H9 (cell line): ENCODE measurements at regions not wholly inside any gene's neighbourhood (a gene's known extent, or its start where the extent isn't known, plus 50 kb on each side); places are given as distances from the start of the nearest gene placed in this dataset.

Experiments used
- DNase-seq: peaks from one replicate; pipeline ENCODE4 v3.0.0-alpha.2; 2017
- H2AFZ ChIP-seq: one replicate; pipeline ENCODE4 v1.6.1; 2013; ENCODE audit warnings: mild to moderate bottlenecking, low read length, control low read depth, moderate library complexity
- H2AK5ac ChIP-seq: 2 replicates; pipeline ENCODE4 v1.6.1; 2013; ENCODE audit warnings: low read length, control low read depth, mixed read lengths; ENCODE audit not compliant: insufficient read length
- H2BK120ac ChIP-seq: one replicate; pipeline ENCODE4 v1.6.1; 2013; ENCODE audit warnings: low read depth, mild to moderate bottlenecking, low read length, control low read depth, inconsistent platforms; ENCODE audit not compliant: poor library complexity, severe bottlenecking
- H2BK12ac ChIP-seq: 2 replicates; pipeline ENCODE4 v1.6.1; 2013; ENCODE audit warnings: low read length, control low read depth, mixed read lengths, low read depth; ENCODE audit not compliant: insufficient read length
- H2BK15ac ChIP-seq: 2 replicates; pipeline ENCODE4 v1.6.1; 2013; ENCODE audit warnings: low read depth, low read length, control low read depth
- H2BK20ac ChIP-seq: one replicate; pipeline ENCODE4 v1.6.1; 2013; ENCODE audit warnings: low read depth, mild to moderate bottlenecking, low read length, control low read depth, inconsistent platforms; ENCODE audit not compliant: poor library complexity, severe bottlenecking
- H2BK5ac ChIP-seq: 2 replicates; pipeline ENCODE4 v1.6.1; 2013; ENCODE audit warnings: low read length, control low read depth, mixed read lengths; ENCODE audit not compliant: insufficient read length
- H3K14ac ChIP-seq: 2 replicates; pipeline ENCODE4 v1.6.1; 2013; ENCODE audit warnings: low read length, control low read depth; ENCODE audit not compliant: insufficient read depth
- H3K18ac ChIP-seq: 2 replicates; pipeline ENCODE4 v1.6.1; 2013; ENCODE audit warnings: low read depth, mild to moderate bottlenecking, mixed read lengths, low read length, control low read depth; ENCODE audit not compliant: insufficient read length
- H3K23ac ChIP-seq: 2 replicates; pipeline ENCODE4 v1.6.1; 2013; ENCODE audit warnings: low read length, control low read depth, mixed read lengths, low read depth; ENCODE audit not compliant: insufficient read length
- H3K23me2 ChIP-seq: 2 replicates; pipeline ENCODE4 v1.6.1; 2013; ENCODE audit warnings: low read depth, mild to moderate bottlenecking, mixed read lengths, low read length, control low read depth; ENCODE audit not compliant: insufficient read length, poor library complexity, severe bottlenecking
- H3K27ac ChIP-seq: 2 replicates; pipeline ENCODE4 v1.5.1; 2013; ENCODE audit warnings: low read length, control low read depth, mixed read lengths, low read depth; ENCODE audit not compliant: insufficient read length
- H3K27me3 ChIP-seq: 2 replicates; pipeline ENCODE4 v1.6.1; 2013; ENCODE audit warnings: low read length, control low read depth, inconsistent platforms; ENCODE audit not compliant: insufficient read depth
- H3K4ac ChIP-seq: 2 replicates; pipeline ENCODE4 v1.6.1; 2013; ENCODE audit warnings: low read depth, mild to moderate bottlenecking, control low read depth, inconsistent platforms, low read length, moderate library complexity
- H3K4me1 ChIP-seq: 2 replicates; pipeline ENCODE4 v1.6.1; 2013; ENCODE audit warnings: low read length, control low read depth, inconsistent platforms; ENCODE audit not compliant: insufficient read depth
- H3K4me2 ChIP-seq: 2 replicates; pipeline ENCODE4 v1.6.1; 2013; ENCODE audit warnings: low read length, control low read depth, mixed read lengths; ENCODE audit not compliant: insufficient read length, insufficient read depth
- H3K56ac ChIP-seq: 2 replicates; pipeline ENCODE4 v1.6.1; 2013; ENCODE audit warnings: low read depth, mild to moderate bottlenecking, mixed read lengths, low read length, control low read depth; ENCODE audit not compliant: insufficient read length
- H3K79me1 ChIP-seq: 2 replicates; pipeline ENCODE4 v1.6.1; 2013; ENCODE audit warnings: low read depth, mild to moderate bottlenecking, moderate library complexity, low read length, control low read depth, inconsistent platforms; ENCODE audit not compliant: insufficient read depth, poor library complexity, severe bottlenecking
- H3K79me2 ChIP-seq: 2 replicates; pipeline ENCODE4 v1.6.1; 2013; ENCODE audit warnings: low read length, control low read depth, inconsistent platforms; ENCODE audit not compliant: insufficient read depth
- H3K9ac ChIP-seq: 2 replicates; pipeline ENCODE4 v1.6.1; 2013; ENCODE audit warnings: low read length, control low read depth, mixed read lengths; ENCODE audit not compliant: insufficient read length; ENCODE audit errors: extremely low read depth
- H3K9me3 ChIP-seq: one replicate; pipeline ENCODE4 v1.6.1; 2013; ENCODE audit warnings: low read depth, low read length, inconsistent platforms; ENCODE audit not compliant: control insufficient read depth
- H3T11ph ChIP-seq: one replicate; pipeline ENCODE4 v1.6.1; 2013; ENCODE audit warnings: mild to moderate bottlenecking, low read length, control low read depth, inconsistent platforms
- H4K20me1 ChIP-seq: one replicate; pipeline ENCODE4 v1.6.1; 2013; ENCODE audit not compliant: control insufficient read depth, insufficient read length, insufficient read depth
- H4K5ac ChIP-seq: 2 replicates; pipeline ENCODE4 v1.6.1; 2013; ENCODE audit warnings: low read depth, mild to moderate bottlenecking, mixed read lengths, low read length, control low read depth; ENCODE audit not compliant: insufficient read length
- H4K8ac ChIP-seq: replicated peaks from 2 replicates; pipeline ENCODE4 v1.6.1; 2013; ENCODE audit warnings: low read length, control low read depth, mixed read lengths, low read depth; ENCODE audit not compliant: insufficient read length
- H4K91ac ChIP-seq: 2 replicates; pipeline ENCODE4 v1.6.1; 2013; ENCODE audit warnings: low read depth, mild to moderate bottlenecking, moderate library complexity, mixed read lengths, low read length, control low read depth; ENCODE audit not compliant: insufficient read length
- H3K27ac Mint-ChIP-seq, 3 experiments: 2 replicates in 2 of 3; 3 replicates in 1 of 3; pipeline ENCODE4 v1.8.0; 2020 to 2021; ENCODE audit warnings: mixed read lengths in 3 of 3, mild to moderate bottlenecking in 1 of 3, moderate library complexity in 1 of 3
- H3K27me3 Mint-ChIP-seq: 2 replicates; pipeline ENCODE4 v1.8.0; 2021; ENCODE audit warnings: low read depth, mild to moderate bottlenecking, moderate library complexity, mixed read lengths
- H3K36me3 Mint-ChIP-seq, 3 experiments: 2 replicates in 2 of 3; 3 replicates in 1 of 3; pipeline ENCODE4 v1.8.0; 2020 to 2021; ENCODE audit warnings: low read depth in 3 of 3, mixed read lengths in 3 of 3; ENCODE audit not compliant: insufficient read depth in 1 of 3
- H3K4me1 Mint-ChIP-seq, 2 experiments: 2 replicates each; pipeline ENCODE4 v1.8.0; 2020; ENCODE audit warnings: mixed read lengths in 2 of 2
- H3K4me3 Mint-ChIP-seq, 2 experiments: 2 replicates in 1 of 2; 3 replicates in 1 of 2; pipeline ENCODE4 v1.8.0; 2020 to 2021; ENCODE audit warnings: mild to moderate bottlenecking in 2 of 2, mixed read lengths in 2 of 2, moderate library complexity in 1 of 2
- H3K9me3 Mint-ChIP-seq, 2 experiments: 2 replicates in 1 of 2; 3 replicates in 1 of 2; pipeline ENCODE4 v1.8.0; 2020; ENCODE audit warnings: mild to moderate bottlenecking in 2 of 2, mixed read lengths in 2 of 2, moderate library complexity in 1 of 2
- CTCF ChIP-seq: fragments of 200-600 bp; sonication (generic); conservative IDR thresholded peaks from 3 replicates; pipeline ENCODE4 v1.8.0; 2021; ENCODE audit warnings: antibody characterized with exemption, mild to moderate bottlenecking
- WGBS: extraction: QIAGEN DNeasy Blood & Tissue Kit; methylation state at CpG from one replicate; pipeline ENCODE4 v1.1.7; 2013; ENCODE audit warnings: missing lambda C conversion rate, low lambda C conversion rate, mixed read lengths; ENCODE audit not compliant: insufficient read length; ENCODE audit errors: extremely low coverage; 5-methylcytosine and 5-hydroxymethylcytosine counted together

DNA sequence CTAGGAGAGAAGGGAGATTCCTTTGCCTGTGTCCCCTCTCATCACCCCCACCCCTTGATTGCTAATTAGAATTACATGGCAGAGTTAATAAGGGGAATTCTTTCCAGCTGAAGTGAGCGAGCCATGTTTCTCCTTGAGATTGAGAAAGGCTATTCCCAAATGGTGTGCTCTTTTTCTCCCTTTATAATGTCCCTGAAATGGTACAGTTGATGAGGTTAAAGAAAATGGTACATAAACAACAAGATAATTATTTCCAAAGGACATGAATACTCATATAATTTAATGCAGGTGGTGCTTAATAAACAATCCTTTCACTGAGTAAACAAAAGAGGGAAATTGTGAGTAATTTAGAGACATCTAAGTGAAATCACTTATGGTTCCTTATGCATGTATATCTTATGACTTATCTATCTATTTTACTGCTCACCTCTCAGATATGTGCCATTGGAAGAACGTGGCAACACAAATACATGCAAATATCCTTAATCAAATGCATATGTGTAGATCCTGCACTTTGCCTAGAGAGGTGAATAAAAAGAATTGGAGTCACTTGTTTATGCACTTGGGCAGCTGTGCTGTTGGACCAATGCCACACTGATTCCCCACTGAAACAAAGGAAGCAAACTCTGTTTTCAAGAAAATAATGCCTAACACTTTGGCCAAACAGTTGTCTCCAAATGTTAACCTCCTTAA is 106.6 kb upstream of the WDR44 start:
- Histone ChIP-seq H2BK15ac (no peak overlapping the region), H4K20me1 (no peaks in the 10 kb centered on the region), H3K27ac (no peak overlapping the region), H3T11ph (no peak overlapping the region), H3K23ac (no peak overlapping the region), H2BK20ac (no peak overlapping the region), H3K79me2 (no peaks in the 10 kb centered on the region), H2BK120ac (no peak overlapping the region), H4K8ac (no peak overlapping the region), H3K4me1 (no peaks in the 10 kb centered on the region), H4K91ac (no peak overlapping the region), H2AK5ac (no peak overlapping the region), H3K27me3 (no peaks in the 10 kb centered on the region), H3K23me2 (no peaks in the 10 kb centered on the region), H3K9me3 (peaks cover 32% of the 10 kb centered on the region), H3K4ac (no peak overlapping the region), H3K4me2 (no peak overlapping the region), H3K18ac (no peak overlapping the region), H3K9ac (no peak overlapping the region), H3K79me1 (no peaks in the 10 kb centered on the region), H4K5ac (no peak overlapping the region), H2BK12ac (no peak overlapping the region), H2BK5ac (no peak overlapping the region), H3K56ac (no peak overlapping the region), H3K14ac (no peak overlapping the region), H2AFZ (no peak overlapping the region)
- WGBS: no CpG with 5 or more reads among the region's 2 CpGs
- Mint-ChIP-seq H3K27me3 (peaks cover 4% of the 10 kb centered on the region), H3K4me3 (no peak overlapping the region), H3K27ac (no peak overlapping the region), H3K9me3 (peaks cover 49 to 70% of the 10 kb centered on the region in 2 experiments), H3K36me3 (peaks cover 11 to 25% (median 24%) of the 10 kb centered on the region in 3 experiments), H3K4me1 (no peaks in the 10 kb centered on the region)
- no peak for DNase-seq
- no peak for TF ChIP-seq CTCF
